Endothelial cell of umbilical vein (primary cell): ENCODE measurements at regions not wholly inside any gene's neighbourhood (a gene's known extent, or its start where the extent isn't known, plus 50 kb on each side); places are given as distances from the start of the nearest gene placed in this dataset.

Source experiments
- BruUV-seq: library from RNA; stranded (reverse); fragments of 400-500 nt; replicated peaks from 2 replicates; lab custom pipeline; 2021; lab: Mats Ljungman, UMichigan
- CTCF ChIA-PET: fragments of 300-600, 350-600 bp; sonication (Branson Sonifier 250); formaldehyde crosslinking; loops from one replicate; lab custom pipeline; 2021; ENCODE audit warnings: antibody characterized with exemption, inconsistent platforms; lab: Charles Lee
- POLR2A ChIA-PET: fragments of 300-600, 350-600 bp; sonication (Branson Sonifier 250); formaldehyde crosslinking; loops from one replicate; lab custom pipeline; 2021; ENCODE audit warnings: antibody characterized with exemption, inconsistent platforms; lab: Charles Lee
- DNase-seq: peaks from one replicate; pipeline ENCODE4 v3.0.0-alpha.2; 2011; ENCODE audit warnings: low read depth, low spot score
- FAIRE-seq: peaks from 2 replicates; lab custom pipeline; 2011; peaks lifted over from hg19 to GRCh38; lab: Jason Lieb, UNC
- H2AFZ ChIP-seq: 2 replicates; pipeline ENCODE4 v1.6.0; 2012; ENCODE audit warnings: low read depth, low read length, control low read depth, inconsistent platforms
- H3K27ac ChIP-seq: 2 replicates; pipeline ENCODE4 v1.5.1; 2011; ENCODE audit warnings: low read depth, mild to moderate bottlenecking, control low read depth, low read length, moderate library complexity; ENCODE audit not compliant: insufficient read depth
- H3K27me3 ChIP-seq, 2 experiments: 2 replicates each; pipeline versions ENCODE4 v1.6.0 to v1.6.1; 2011; ENCODE audit warnings: low read length in 2 of 2, mixed read lengths in 1 of 2; ENCODE audit not compliant: control insufficient read depth in 2 of 2, insufficient read depth in 2 of 2
- H3K36me3 ChIP-seq, 2 experiments: 2 replicates in 1 of 2; 3 replicates in 1 of 2; pipeline ENCODE4 v1.5.1; 2011; ENCODE audit warnings: low read length in 2 of 2, mild to moderate bottlenecking in 1 of 2, moderate library complexity in 1 of 2; ENCODE audit not compliant: control insufficient read depth in 2 of 2, insufficient read depth in 2 of 2; ENCODE audit errors: extremely low read depth in 1 of 2
- H3K4me1 ChIP-seq: 3 replicates; pipeline ENCODE4 v1.5.1; 2011; ENCODE audit warnings: mild to moderate bottlenecking, low read length; ENCODE audit not compliant: control insufficient read depth, insufficient read depth; ENCODE audit errors: extremely low read depth
- H3K4me2 ChIP-seq: 2 replicates; pipeline ENCODE4 v1.6.1; 2011; ENCODE audit warnings: low read length, control low read depth, mixed read lengths; ENCODE audit not compliant: insufficient read depth
- H3K4me3 ChIP-seq, 3 experiments: fragments of 200-600 bp in 1 of 3; sonication (generic), shearing (Covaris generic) in 1 of 3; replicated peaks in 1 of 3; 2 replicates each; pipeline ENCODE4 v1.5.1; 2011 to 2016; ENCODE audit warnings: control low read depth in 3 of 3, low read length in 3 of 3, mild to moderate bottlenecking in 2 of 3, inconsistent platforms in 1 of 3, low read depth in 1 of 3, moderate library complexity in 1 of 3; ENCODE audit not compliant: insufficient read depth in 1 of 3
- H3K79me2 ChIP-seq: 2 replicates; pipeline ENCODE4 v1.6.0; 2012; ENCODE audit warnings: low read length, inconsistent platforms; ENCODE audit not compliant: control insufficient read depth, insufficient read depth
- H3K9ac ChIP-seq: replicated peaks from 2 replicates; pipeline ENCODE3; 2011; ENCODE audit warnings: low read length, control low read depth; ENCODE audit not compliant: insufficient read depth; ENCODE audit errors: extremely low read depth
- H3K9me1 ChIP-seq: replicated peaks from 3 replicates; pipeline ENCODE4 v1.6.0; 2011; ENCODE audit warnings: mild to moderate bottlenecking, low read length; ENCODE audit not compliant: control insufficient read depth, insufficient read depth; ENCODE audit errors: extremely low read depth
- H3K9me3 ChIP-seq: replicated peaks from 2 replicates; pipeline ENCODE4 v1.5.1; 2012; ENCODE audit warnings: low read length, inconsistent platforms; ENCODE audit not compliant: control insufficient read depth, insufficient read depth
- H4K20me1 ChIP-seq: replicated peaks from 2 replicates; pipeline ENCODE3; 2011; ENCODE audit warnings: mild to moderate bottlenecking, low read length; ENCODE audit not compliant: control insufficient read depth, insufficient read depth; ENCODE audit errors: extremely low read depth
- CTCF ChIP-seq, 2 donors: IDR thresholded peaks; 1 replicate in 1 of 2; 2 replicates in 1 of 2; pipeline ENCODE4 v1.5.1; 2011; ENCODE audit warnings: low read length in 2 of 2, mild to moderate bottlenecking in 2 of 2, moderate library complexity in 2 of 2, control low read depth in 1 of 2, inconsistent platforms in 1 of 2, low read depth in 1 of 2; ENCODE audit not compliant: insufficient read depth in 1 of 2; ENCODE audit errors: extremely low read depth in 1 of 2
- FOS ChIP-seq: IDR thresholded peaks from 2 replicates; pipeline ENCODE4 v1.6.1; 2011; ENCODE audit warnings: mild to moderate bottlenecking, low read length, moderate library complexity, borderline replicate concordance; ENCODE audit not compliant: insufficient read depth
- GATA2 ChIP-seq: IDR thresholded peaks from 2 replicates; pipeline ENCODE4 v1.7.0; 2011; ENCODE audit warnings: low read depth, mild to moderate bottlenecking, moderate library complexity, mixed read lengths, low read length; ENCODE audit not compliant: insufficient read length, insufficient read depth
- JUN ChIP-seq: IDR thresholded peaks from 2 replicates; pipeline ENCODE4 v1.6.1; 2011; ENCODE audit warnings: borderline replicate concordance, low read depth; ENCODE audit not compliant: insufficient read length, insufficient read depth
- MAX ChIP-seq: IDR thresholded peaks from 2 replicates; pipeline ENCODE4 v1.6.1; 2011; ENCODE audit not compliant: insufficient read depth, insufficient read length
- MYC ChIP-seq: IDR thresholded peaks from one replicate; pipeline ENCODE4 v1.6.1; 2011; ENCODE audit warnings: mild to moderate bottlenecking, low read depth, low read length
- POLR2AphosphoS5 ChIP-seq: IDR thresholded peaks from 2 replicates; pipeline ENCODE4 v1.6.1; 2012; ENCODE audit warnings: low read depth, mild to moderate bottlenecking, control low read depth, low read length, moderate library complexity; ENCODE audit not compliant: insufficient read depth
- dilution Hi-C: fragments of 300-500 bp; cut with MboI; formaldehyde crosslinking; loops from one replicate; pipeline ENCODE4 v1.15.0; 2019; ENCODE audit warnings: low sequenced_read_pairs; ENCODE audit not compliant: extremely low pct_ligation_motif_present
- intact Hi-C: fragments of 100-400 bp; cut with micrococcal nuclease; formaldehyde crosslinking; loops from one replicate; pipeline ENCODE4 v1.10.0; 2022

- intact Hi-C loops (no loop called here), dilution Hi-C loops (no loop called here)
- H3K27me3 ChIP-seq = no peaks in the 10 kb centered on the region
- no peaks in the 10 kb centered on the region for H3K79me2 ChIP-seq
- POLR2A ChIA-PET = no interaction called here
- peaks cover 5% of the 10 kb centered on the region for H3K9me3 ChIP-seq
- TF ChIP-seq FOS (no peak), GATA2 (no peak), POLR2AphosphoS5 (no peak), MYC (no peak), JUN (no peak), CTCF (IDR thresholded peaks at IDR 0.05; ENCODE audit: extremely low read depth in 1 of 2, insufficient read depth in 1 of 2, low read depth in 1 of 2, low read length in 2 of 2) (no peak), MAX (no peak)
- no peaks in the 10 kb centered on the region for H3K9me1 ChIP-seq
- no TSS peak for BruUV-seq
- no peaks in the 10 kb centered on the region for H4K20me1 ChIP-seq
- no peak for FAIRE-seq
- DNase-seq = no peak
- no peak overlapping the region for H3K4me3 ChIP-seq
- CTCF ChIA-PET = no interaction called here
- no peaks in the 10 kb centered on the region for H3K36me3 ChIP-seq
- H3K27ac ChIP-seq = no peak overlapping the region
- H3K4me2 ChIP-seq = no peak overlapping the region
- no peak overlapping the region for H3K9ac ChIP-seq
- H3K4me1 ChIP-seq = no peaks in the 10 kb centered on the region
- no peak overlapping the region for H2AFZ ChIP-seq
These were observed 125.7 kb upstream of the DPP10 start for GRCh38 chr2:114316532-114317300.
